A673 (cell line): ENCODE measurements at regions not wholly inside any gene's neighbourhood (a gene's known extent, or its start where the extent isn't known, plus 50 kb on each side); places are given as distances from the start of the nearest gene placed in this dataset.
"Not testable (repeated sequence)": the region's sequence is repeated elsewhere in the genome, so short reads cannot be mapped to it uniquely, and the experiment has no call there.

Source experiments
- BruUV-seq: library from RNA; stranded (reverse); fragments of 400-500 nt; replicated peaks from 2 replicates; lab custom pipeline; 2021; lab: Mats Ljungman, UMichigan
- CTCF ChIA-PET: fragments of 300-600 bp; sonication (Branson Sonifier 250); formaldehyde crosslinking; loops from one replicate; lab custom pipeline; 2022; ENCODE audit warnings: antibody characterized with exemption; lab: Charles Lee
- POLR2A ChIA-PET: fragments of 300-600 bp; sonication (Branson Sonifier 250); formaldehyde crosslinking; loops from one replicate; lab custom pipeline; 2022; ENCODE audit warnings: antibody characterized with exemption; ENCODE audit not compliant: low non-redundant PET; lab: Charles Lee
- DNase-seq: peaks from one replicate; pipeline ENCODE4 v3.0.0-alpha.2; 2015; ENCODE audit warnings: low spot score
- H3K27ac ChIP-seq: fragments of 200-600 bp; sonication (generic); 2 replicates; pipeline ENCODE4 v1.5.1; 2016; ENCODE audit warnings: mixed run types, low read depth, mild to moderate bottlenecking, mixed read lengths, antibody characterized with exemption, low read length; ENCODE audit not compliant: poor library complexity, severe bottlenecking
- H3K27me3 ChIP-seq: fragments of 200-600 bp; sonication (generic); replicated peaks from 2 replicates; pipeline ENCODE4 v1.6.1; 2017; ENCODE audit warnings: mixed run types, low read depth, mild to moderate bottlenecking, mixed read lengths, antibody characterized with exemption, low read length; ENCODE audit not compliant: insufficient read depth, poor library complexity
- H3K36me3 ChIP-seq: fragments of 200-600 bp; sonication (generic); 2 replicates; pipeline ENCODE4 v1.6.1; 2016; ENCODE audit warnings: mixed run types, mild to moderate bottlenecking, mixed read lengths, antibody characterized with exemption, low read length; ENCODE audit not compliant: insufficient read depth, poor library complexity, severe bottlenecking
- H3K4me1 ChIP-seq: fragments of 200-600 bp; sonication (generic); 2 replicates; pipeline ENCODE4 v1.6.1; 2017; ENCODE audit warnings: mixed run types, mild to moderate bottlenecking, mixed read lengths, antibody characterized with exemption, low read length; ENCODE audit not compliant: insufficient read depth, poor library complexity, severe bottlenecking
- H3K4me3 ChIP-seq: fragments of 200-600 bp; sonication (generic); 2 replicates; pipeline ENCODE4 v1.5.1; 2016; ENCODE audit warnings: low read depth, mixed run types, mild to moderate bottlenecking, mixed read lengths, low read length; ENCODE audit not compliant: poor library complexity, severe bottlenecking
- H3K9me3 ChIP-seq: fragments of 200-600 bp; sonication (generic); 2 replicates; pipeline ENCODE4 v1.6.1; 2016; ENCODE audit warnings: mixed run types, low read depth, mild to moderate bottlenecking, mixed read lengths, antibody characterized with exemption, low read length; ENCODE audit not compliant: poor library complexity, severe bottlenecking
- CTCF ChIP-seq: fragments of 300-800, 200-600 bp; sonication (generic); conservative IDR thresholded peaks from 2 replicates; pipeline ENCODE4 v1.5.1; 2017; ENCODE audit warnings: low read depth, mild to moderate bottlenecking, antibody characterized with exemption, low read length, moderate library complexity, mixed read lengths
- EZH2 ChIP-seq: fragments of 200-600 bp; sonication (generic); IDR thresholded peaks from 2 replicates; pipeline ENCODE4 v1.6.1; 2017; ENCODE audit warnings: borderline replicate concordance, low read depth, mild to moderate bottlenecking, mixed read lengths, antibody characterized with exemption, low read length; ENCODE audit not compliant: poor library complexity, severe bottlenecking
- intact Hi-C: fragments of 100-400 bp; cut with micrococcal nuclease; formaldehyde crosslinking; loops from one replicate; pipeline ENCODE4 v1.10.0; 2022; ENCODE audit not compliant: unreplicated experiment

GRCh38 chrX:74195120-74195519, 108.9 kb upstream of the ZCCHC13 start:
- Histone ChIP-seq H3K4me3 (no peak overlapping the region), H3K4me1 (no peaks in the 10 kb centered on the region), H3K9me3 (no peaks in the 10 kb centered on the region), H3K27ac (no peak overlapping the region), H3K27me3 (no peaks in the 10 kb centered on the region), H3K36me3 (no peaks in the 10 kb centered on the region)
- CTCF ChIA-PET: no interaction called here
- intact Hi-C loops: no loop called here
- DNase-seq: no peak
- TF ChIP-seq EZH2: no peak
- TF ChIP-seq CTCF: no peak
- POLR2A ChIA-PET: interaction anchor here (0.9 kb wide), 1 partner anchor 9 kb away, joined by 4 read pairs; no protein-coding TSS in a partner anchor
- BruUV-seq: no TSS peak

GRCh38 chrX:74187211-74187610, 116.8 kb upstream of the ZCCHC13 start:
- ChIA-PET POLR2A (no interaction called here), CTCF (no interaction called here)
- no peak for DNase-seq
- no TSS peak for BruUV-seq
- Histone ChIP-seq H3K4me3 (no peak overlapping the region), H3K36me3 (no peaks in the 10 kb centered on the region), H3K27me3 (no peaks in the 10 kb centered on the region), H3K4me1 (no peaks in the 10 kb centered on the region), H3K27ac (no peak overlapping the region), H3K9me3 (no peaks in the 10 kb centered on the region)
- TF ChIP-seq CTCF (no peak), EZH2 (no peak)
- intact Hi-C loops: no loop called here

- intact Hi-C loops, CTCF ChIA-PET, H3K27me3 ChIP-seq: not testable (repeated sequence)
Observed at GRCh38 chrX:74183047-74183446, 120.9 kb upstream of the ZCCHC13 start.

GRCh38 chrX:74181976-74182375, 122.0 kb upstream of the ZCCHC13 start:
- CTCF ChIA-PET: not testable (repeated sequence)

More at GRCh38 chrX:74183047-74183446, 120.9 kb upstream of the ZCCHC13 start:
- H3K4me1 ChIP-seq, BruUV-seq, DNase-seq, H3K9me3 ChIP-seq, H3K36me3 ChIP-seq, POLR2A ChIA-PET, H3K4me3 ChIP-seq, H3K27ac ChIP-seq: not testable (repeated sequence)

More at GRCh38 chrX:74181976-74182375, 122.0 kb upstream of the ZCCHC13 start:
- DNase-seq, H3K27ac ChIP-seq, H3K4me1 ChIP-seq, POLR2A ChIA-PET, H3K36me3 ChIP-seq, intact Hi-C loops, H3K4me3 ChIP-seq, BruUV-seq, H3K27me3 ChIP-seq, H3K9me3 ChIP-seq: not testable (repeated sequence)
